Left cardiac atrium (tissue), 4 donors: ENCODE measurements at regions not wholly inside any gene's neighbourhood (a gene's known extent, or its start where the extent isn't known, plus 50 kb on each side); places are given as distances from the start of the nearest gene placed in this dataset.
A peak's percentile ranks its signal among the peaks of the same experiment; 100 is the strongest.

ENCODE experiments used
- ATAC-seq, 2 donors: fragments of 200-7000 bp; cut with Tn5 transposase; one replicate each; pipeline ENCODE4 v1.9.1; 2020; ENCODE audit warnings: mild to moderate bottlenecking in 2 of 2, moderate library complexity in 2 of 2
- DNase-seq: peaks from one replicate; pipeline ENCODE4 v3.0.0-alpha.2; 2020
- intact Hi-C, 2 donors: fragments of 100-400 bp; cut with DNase I; formaldehyde crosslinking; loops; one replicate each; pipeline versions ENCODE4 v1.14.1 to v1.15.1; 2022 to 2023
- donor health status: DM: no; HTN: yes; CAD: no.
- donor health status: DM: no; HTN: yes; CAD: no; lungs with severe emphysema.
- donor health status: DM: yes; HTN: yes; CAD: no.
- donor health status: Dilated cardiomyopathy.

- DNase-seq (no peak), ATAC-seq (no peak)
- intact Hi-C loops: no loop called here
Measured at GRCh38 chr16:88284626-88285513, 97.9 kb upstream of the ZNF469 start.

GRCh38 chr16:88285514-88285822 lies 97.3 kb upstream of the ZNF469 start:
- DNase-seq (no peak), ATAC-seq (no peak)
- intact Hi-C loops: no loop called here

GRCh38 chr16:88286301-88286923 lies 96.3 kb upstream of the ZNF469 start:
- ATAC-seq (no peak), DNase-seq (no peak)
- intact Hi-C loops: no loop called here

GRCh38 chr16:88287219-88287618 lies 95.5 kb upstream of the ZNF469 start:
- ATAC-seq (no peak), DNase-seq (no peak)
- intact Hi-C loops: no loop called here

GRCh38 chr16:88288303-88288702 lies 94.5 kb upstream of the ZNF469 start:
- intact Hi-C loops: no loop called here
- DNase-seq (no peak), ATAC-seq (no peak)

GRCh38 chr16:88289001-88289400 lies 93.8 kb upstream of the ZNF469 start:
- DNase-seq (no peak), ATAC-seq (no peak)
- intact Hi-C loops: no loop called here

- ATAC-seq: no peak
- intact Hi-C loops: no loop called here
Measured at GRCh38 chr16:88289561-88289960, 93.2 kb upstream of the ZNF469 start.

GRCh38 chr16:88289968-88290401 lies 92.8 kb upstream of the ZNF469 start:
- DNase-seq (no peak), ATAC-seq (no peak)
- intact Hi-C loops: no loop called here

More at GRCh38 chr16:88289561-88289960, 93.2 kb upstream of the ZNF469 start:
- DNase-seq: no peak

- no peak for ATAC-seq
Measured at GRCh38 chr16:88290850-88291830, 91.6 kb upstream of the ZNF469 start.

GRCh38 chr16:88292007-88292970 lies 90.5 kb upstream of the ZNF469 start:
- intact Hi-C loops: no loop called here
- DNase-seq (no peak), ATAC-seq (no peak)

More at GRCh38 chr16:88290850-88291830, 91.6 kb upstream of the ZNF469 start:
- DNase-seq: no peak
- intact Hi-C loops: no loop called here

- intact Hi-C loops: no loop called here
- ATAC-seq (no peak), DNase-seq (no peak)
Measured at GRCh38 chr16:88293097-88293496, 89.7 kb upstream of the ZNF469 start.

GRCh38 chr16:88295671-88296436 lies 86.9 kb upstream of the ZNF469 start:
- ATAC-seq: no peak
- intact Hi-C loops: no loop called here
- no peak for DNase-seq

- ATAC-seq (no peak), DNase-seq (no peak)
- intact Hi-C loops: no loop called here
Measured at GRCh38 chr16:88296437-88297177, 86.2 kb upstream of the ZNF469 start.

- DNase-seq (no peak), ATAC-seq (no peak)
- intact Hi-C loops: no loop called here
Measured at GRCh38 chr16:88297178-88297720, 85.5 kb upstream of the ZNF469 start.

- ATAC-seq: peak; percentile 67 to 74
- intact Hi-C loops: no loop called here
- peak; percentile 72 for DNase-seq
Measured at GRCh38 chr16:88298181-88298832, 84.5 kb upstream of the ZNF469 start.
